Activated B cell treated with CpG ODN at 0.5 μM for 24 hours (primary cell): ENCODE measurements at regions not wholly inside any gene's neighbourhood (a gene's known extent, or its start where the extent isn't known, plus 50 kb on each side); places are given as distances from the start of the nearest gene placed in this dataset.

Experiments used
- ATAC-seq: fragments of 200-7000 bp; cut with Tn5 transposase; one replicate; pipeline ENCODE4 v1.10.0; 2021; ENCODE audit warnings: low read depth, mild to moderate bottlenecking, moderate library complexity
- CTCF ChIA-PET: fragments of 350-600 bp; sonication (Branson Sonifier 250); formaldehyde crosslinking; loops from one replicate; lab custom pipeline; 2021; ENCODE audit warnings: antibody characterized with exemption; lab: Charles Lee
- POLR2A ChIA-PET: fragments of 350-600 bp; sonication (Branson Sonifier 250); formaldehyde crosslinking; loops from one replicate; lab custom pipeline; 2021; ENCODE audit warnings: antibody characterized with exemption; lab: Charles Lee
- DNase-seq: peaks from one replicate; pipeline ENCODE4 v3.0.0; 2022
- H3K27ac Mint-ChIP-seq: one replicate; pipeline ENCODE4 v1.8.0; 2020; ENCODE audit warnings: mixed read lengths
- H3K27me3 Mint-ChIP-seq: one replicate; pipeline ENCODE4 v1.8.0; 2021; ENCODE audit warnings: mixed read lengths
- H3K36me3 Mint-ChIP-seq: one replicate; pipeline ENCODE4 v1.8.0; 2021; ENCODE audit warnings: low read depth, mixed read lengths
- H3K4me1 Mint-ChIP-seq: one replicate; pipeline ENCODE4 v1.8.0; 2021; ENCODE audit warnings: mixed read lengths
- H3K4me3 Mint-ChIP-seq: one replicate; pipeline ENCODE4 v1.8.0; 2020; ENCODE audit warnings: mild to moderate bottlenecking, mixed read lengths
- H3K9me3 Mint-ChIP-seq: one replicate; pipeline ENCODE4 v1.8.0; 2020; ENCODE audit warnings: mixed read lengths
- intact Hi-C: fragments of 100-400 bp; cut with micrococcal nuclease; formaldehyde crosslinking; loops from one replicate; pipeline ENCODE4 v1.15.1; 2024
- TF ChIP-seq, protein P1 (sequence below): fragments of 200-600 bp; IDR thresholded peaks from one replicate; pipeline ENCODE4 v1.8.0; 2022; ENCODE audit warnings: antibody characterized with exemption, mild to moderate bottlenecking

DNA sequence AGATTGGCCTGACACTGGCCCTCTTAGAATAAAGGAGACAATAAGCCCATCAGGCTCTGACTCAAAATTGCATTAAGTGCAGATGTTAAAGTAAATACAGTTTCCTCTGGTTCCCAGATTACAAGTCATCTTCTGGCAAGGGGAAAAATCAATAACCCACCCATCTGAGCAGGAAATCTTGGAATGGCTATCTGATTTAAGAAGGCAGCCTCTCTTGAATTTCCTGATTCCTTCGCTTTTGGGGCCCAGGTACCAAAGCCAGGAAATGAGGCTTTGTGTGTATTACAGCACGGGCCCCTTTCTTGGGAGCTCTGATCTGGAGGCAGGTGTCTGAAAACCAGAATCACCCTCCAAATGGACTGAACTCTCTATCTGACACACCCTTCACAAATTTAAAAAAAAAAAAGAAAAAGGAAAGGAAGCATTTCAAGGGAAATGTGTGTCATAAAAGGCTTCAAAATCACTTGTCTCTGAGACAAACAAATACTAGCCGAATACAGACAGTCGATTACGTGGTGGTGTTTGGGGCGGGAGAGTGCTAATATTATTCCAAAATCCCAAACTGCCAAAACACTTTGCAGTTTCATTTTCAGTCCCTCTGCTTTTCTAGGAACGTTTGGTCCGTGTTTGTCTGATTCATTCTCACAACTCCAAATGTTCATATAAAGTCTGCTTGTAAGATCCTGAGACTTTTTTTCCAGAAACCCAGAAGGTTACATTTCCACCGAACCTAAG lies 240.9 kb upstream of the CAMK1G start:
- intact Hi-C loops: no loop called here
- no peak overlapping the region for H3K4me3 Mint-ChIP-seq
- CTCF ChIA-PET: interaction anchor here (0.9 kb wide), 1 partner anchor 12 kb away, joined by 3 read pairs; no protein-coding TSS in a partner anchor
- H3K4me1 Mint-ChIP-seq: no peaks in the 10 kb centered on the region
- no peaks in the 10 kb centered on the region for H3K36me3 Mint-ChIP-seq
- TF ChIP-seq, protein P1, sequence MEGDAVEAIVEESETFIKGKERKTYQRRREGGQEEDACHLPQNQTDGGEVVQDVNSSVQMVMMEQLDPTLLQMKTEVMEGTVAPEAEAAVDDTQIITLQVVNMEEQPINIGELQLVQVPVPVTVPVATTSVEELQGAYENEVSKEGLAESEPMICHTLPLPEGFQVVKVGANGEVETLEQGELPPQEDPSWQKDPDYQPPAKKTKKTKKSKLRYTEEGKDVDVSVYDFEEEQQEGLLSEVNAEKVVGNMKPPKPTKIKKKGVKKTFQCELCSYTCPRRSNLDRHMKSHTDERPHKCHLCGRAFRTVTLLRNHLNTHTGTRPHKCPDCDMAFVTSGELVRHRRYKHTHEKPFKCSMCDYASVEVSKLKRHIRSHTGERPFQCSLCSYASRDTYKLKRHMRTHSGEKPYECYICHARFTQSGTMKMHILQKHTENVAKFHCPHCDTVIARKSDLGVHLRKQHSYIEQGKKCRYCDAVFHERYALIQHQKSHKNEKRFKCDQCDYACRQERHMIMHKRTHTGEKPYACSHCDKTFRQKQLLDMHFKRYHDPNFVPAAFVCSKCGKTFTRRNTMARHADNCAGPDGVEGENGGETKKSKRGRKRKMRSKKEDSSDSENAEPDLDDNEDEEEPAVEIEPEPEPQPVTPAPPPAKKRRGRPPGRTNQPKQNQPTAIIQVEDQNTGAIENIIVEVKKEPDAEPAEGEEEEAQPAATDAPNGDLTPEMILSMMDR: no peak
- POLR2A ChIA-PET: no interaction called here
- DNase-seq (no peak), ATAC-seq (no peak)
- peaks cover 3% of the 10 kb centered on the region for H3K27me3 Mint-ChIP-seq
- H3K27ac Mint-ChIP-seq: no peak overlapping the region
- no peaks in the 10 kb centered on the region for H3K9me3 Mint-ChIP-seq

DNA sequence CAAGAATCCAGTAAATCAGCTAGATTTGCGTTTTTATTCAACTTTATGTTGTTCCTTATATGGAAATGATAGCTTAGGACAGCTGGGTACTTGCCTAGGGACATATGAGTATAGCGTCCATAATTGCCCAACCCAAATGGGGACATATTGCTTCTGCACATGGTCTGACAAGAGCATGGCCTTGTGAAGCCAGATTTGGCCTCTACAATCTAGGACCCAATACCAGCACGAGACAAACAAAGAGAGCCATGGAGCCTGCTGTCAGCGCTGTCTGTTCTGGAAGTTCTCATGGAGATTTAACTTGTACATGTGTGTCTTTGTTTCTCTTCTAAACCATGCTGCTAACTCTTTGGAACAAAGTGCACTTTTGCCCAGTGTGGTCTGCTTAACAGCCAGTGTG lies 240.0 kb upstream of the CAMK1G start:
- POLR2A ChIA-PET: no interaction called here
- Mint-ChIP-seq H3K4me3 (no peak overlapping the region), H3K4me1 (no peaks in the 10 kb centered on the region)

DNA sequence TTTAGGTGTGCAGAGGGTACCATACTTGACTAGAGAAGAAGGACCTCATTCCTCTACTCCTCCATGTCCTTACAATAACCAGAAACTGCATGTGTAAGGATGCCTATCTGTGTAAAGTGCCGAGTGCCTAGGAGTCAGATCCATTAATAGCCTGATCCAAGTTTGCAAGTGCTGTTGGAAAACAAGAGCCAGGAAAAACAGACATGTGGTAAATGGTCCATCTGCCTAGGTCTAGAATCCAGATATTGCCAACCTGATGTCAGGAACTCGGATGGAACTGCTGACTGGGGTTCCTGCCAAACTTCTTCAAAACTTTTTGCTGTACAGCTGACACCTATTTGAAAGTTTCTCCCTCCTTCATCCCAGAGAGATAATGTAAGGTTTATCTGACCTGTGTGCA lies 239.4 kb upstream of the CAMK1G start:
- H3K4me3 Mint-ChIP-seq: no peak overlapping the region
- H3K9me3 Mint-ChIP-seq: no peaks in the 10 kb centered on the region
- TF ChIP-seq, protein P1: no peak
- no peak overlapping the region for H3K27ac Mint-ChIP-seq
- H3K27me3 Mint-ChIP-seq: peaks cover 3% of the 10 kb centered on the region
- no peak for DNase-seq
- intact Hi-C loops: no loop called here
- no peaks in the 10 kb centered on the region for H3K4me1 Mint-ChIP-seq
- no peaks in the 10 kb centered on the region for H3K36me3 Mint-ChIP-seq
- ATAC-seq: no peak
- POLR2A ChIA-PET: no interaction called here
- CTCF ChIA-PET: interaction anchor here (0.6 kb wide), 1 partner anchor 94 kb away, joined by 3 read pairs; no protein-coding TSS in a partner anchor

More for the DNA sequence above, 240.0 kb upstream of the CAMK1G start:
- no peaks in the 10 kb centered on the region for H3K9me3 Mint-ChIP-seq
- intact Hi-C loops: no loop called here
- TF ChIP-seq, protein P1: no peak
- H3K36me3 Mint-ChIP-seq: no peaks in the 10 kb centered on the region
- H3K27me3 Mint-ChIP-seq: peaks cover 3% of the 10 kb centered on the region
- no peak overlapping the region for H3K27ac Mint-ChIP-seq
- no peak for ATAC-seq
- no peak for DNase-seq
- CTCF ChIA-PET: interaction anchor here (0.6 kb wide), 1 partner anchor 94 kb away, joined by 3 read pairs; no protein-coding TSS in a partner anchor

DNA sequence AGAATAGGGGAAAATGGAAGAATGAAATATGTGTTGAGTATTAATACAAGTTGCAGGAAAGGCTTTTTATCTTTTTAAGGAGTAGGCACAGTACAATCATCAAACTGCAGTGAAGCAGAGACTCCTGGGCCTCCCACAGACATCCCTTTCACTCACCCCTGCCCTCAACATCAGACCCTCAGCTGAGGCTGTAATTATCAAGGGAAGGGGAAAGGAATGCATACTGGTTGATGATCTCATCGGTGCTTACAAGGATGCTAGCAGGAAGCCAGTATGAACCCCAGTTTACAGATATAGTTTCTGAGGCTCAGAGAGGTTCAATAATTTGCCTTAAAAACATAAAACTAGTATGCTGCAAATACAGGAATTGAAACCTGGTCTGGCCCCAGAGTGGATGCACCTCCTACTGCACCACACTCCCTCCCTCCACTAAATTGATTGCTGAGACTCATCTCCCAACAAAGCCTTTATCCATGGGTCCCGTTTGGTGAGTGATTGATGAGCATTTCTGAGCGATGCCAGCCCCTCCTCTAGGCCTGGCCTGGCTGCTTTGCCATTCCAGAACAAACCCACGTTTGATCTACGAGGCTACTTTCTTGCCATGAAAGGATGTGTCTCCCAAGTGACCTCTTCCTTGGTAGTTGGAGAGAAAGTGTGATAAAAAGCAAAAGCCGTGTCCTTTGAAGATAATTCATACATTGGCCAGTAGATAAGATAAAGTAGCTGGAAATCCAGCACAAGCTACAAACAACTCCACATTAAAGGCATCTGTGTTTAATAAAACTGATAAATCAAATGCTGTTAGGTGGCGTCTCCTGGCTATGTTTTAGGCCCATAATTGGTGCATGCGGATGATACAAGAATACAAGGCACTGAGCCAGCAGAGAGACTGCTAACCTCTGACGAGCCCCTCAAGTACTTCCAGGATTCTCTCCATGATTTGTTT lies 233.9 kb upstream of the CAMK1G start:
- intact Hi-C loops: no loop called here
- H3K27me3 Mint-ChIP-seq: peaks cover 3% of the 10 kb centered on the region
- DNase-seq (no peak), ATAC-seq (no peak)
- POLR2A ChIA-PET: no interaction called here
- no peaks in the 10 kb centered on the region for H3K4me1 Mint-ChIP-seq
- H3K9me3 Mint-ChIP-seq: no peaks in the 10 kb centered on the region
- no peak overlapping the region for H3K27ac Mint-ChIP-seq
- TF ChIP-seq, protein P1: no peak
- no peak overlapping the region for H3K4me3 Mint-ChIP-seq
- CTCF ChIA-PET: no interaction called here
- no peaks in the 10 kb centered on the region for H3K36me3 Mint-ChIP-seq

DNA sequence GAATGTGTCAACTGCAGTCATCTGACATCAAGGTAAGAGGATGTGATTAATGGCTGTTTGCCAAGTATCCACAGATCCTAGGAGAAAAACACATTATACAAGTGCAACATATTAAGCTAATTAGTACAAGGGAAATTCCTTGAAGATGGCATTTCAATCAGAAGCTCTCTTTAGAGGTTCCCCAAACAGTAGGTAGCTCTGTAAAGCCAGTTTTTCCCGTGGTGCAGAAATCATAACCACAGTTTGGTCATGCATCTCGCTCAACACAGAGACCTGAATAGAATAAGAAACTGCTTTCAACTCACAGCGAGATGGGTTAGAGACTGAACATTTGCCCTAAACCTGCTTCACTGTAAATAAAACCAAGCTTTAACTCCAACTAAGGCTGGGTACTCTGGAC lies 230.5 kb upstream of the CAMK1G start:
- TF ChIP-seq, protein P1: no peak
- H3K4me1 Mint-ChIP-seq: no peaks in the 10 kb centered on the region
- H3K9me3 Mint-ChIP-seq: no peaks in the 10 kb centered on the region
- ChIA-PET POLR2A (no interaction called here), CTCF (no interaction called here)
- no peak for ATAC-seq
- H3K27ac Mint-ChIP-seq: no peak overlapping the region
- H3K36me3 Mint-ChIP-seq: no peaks in the 10 kb centered on the region
- H3K4me3 Mint-ChIP-seq: no peak overlapping the region
- intact Hi-C loops: no loop called here
- no peak for DNase-seq
- H3K27me3 Mint-ChIP-seq: no peaks in the 10 kb centered on the region
